Colonic mucosa (tissue), 4 donors: ENCODE measurements at regions not wholly inside any gene's neighbourhood (a gene's known extent, or its start where the extent isn't known, plus 50 kb on each side); places are given as distances from the start of the nearest gene placed in this dataset.
"Not testable (repeated sequence)": the region's sequence is repeated elsewhere in the genome, so short reads cannot be mapped to it uniquely, and the experiment has no call there.

Experiments
- DNase-seq: peaks from one replicate; pipeline ENCODE4 v3.0.0-alpha.2; 2020
- H3K27ac ChIP-seq: fragments of 200-600 bp; one replicate; pipeline ENCODE4 v1.8.0; 2021
- H3K27me3 ChIP-seq: fragments of 200-600 bp; one replicate; pipeline ENCODE4 v1.8.0; 2021
- H3K36me3 ChIP-seq: fragments of 200-600 bp; one replicate; pipeline ENCODE4 v1.8.0; 2021
- H3K4me1 ChIP-seq: fragments of 200-600 bp; one replicate; pipeline ENCODE4 v1.8.0; 2021; ENCODE audit warnings: mild to moderate bottlenecking
- H3K4me3 ChIP-seq: fragments of 200-600 bp; one replicate; pipeline ENCODE4 v1.8.0; 2021
- H3K9ac ChIP-seq, 2 donors: one replicate each; pipeline ENCODE4 v1.7.0; 2013; ENCODE audit warnings: control low read depth in 2 of 2, low read depth in 2 of 2, low read length in 2 of 2
- H3K9me3 ChIP-seq: fragments of 200-600 bp; one replicate; pipeline ENCODE4 v1.8.0; 2021
- CTCF ChIP-seq: fragments of 200-600 bp; IDR thresholded peaks from one replicate; pipeline ENCODE4 v1.8.0; 2022; ENCODE audit warnings: antibody characterized with exemption, mild to moderate bottlenecking
- intact Hi-C: fragments of 100-400 bp; cut with DNase I; formaldehyde crosslinking; loops from one replicate; pipeline ENCODE4 v1.14.1; 2022
- donor health status: healthy.
- donor health status: DM: no; HTN: no; CAD: no.
- donor health status: DM: no; HTN: no; CAD: no.

DNA sequence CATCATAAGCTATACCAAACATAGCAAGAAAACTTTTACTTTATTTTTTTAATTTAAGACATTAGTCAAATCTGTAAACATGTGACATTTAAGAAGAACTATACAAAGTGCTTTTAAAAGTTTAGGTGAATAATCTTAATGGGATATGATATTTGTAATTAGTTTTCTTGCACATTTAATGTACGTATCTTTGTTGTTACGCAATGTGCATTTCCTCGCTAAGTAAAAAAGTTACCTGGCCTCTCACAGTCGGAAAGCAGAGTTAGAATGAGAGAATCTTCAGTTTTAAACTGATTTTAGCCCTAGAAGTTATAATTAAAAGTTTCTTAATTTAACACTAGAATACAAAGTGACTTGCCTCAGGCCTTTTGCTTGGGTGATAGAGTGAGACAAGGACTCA lies 589.8 kb downstream of the DMRTA1 start:
- Histone ChIP-seq H3K9ac (no peak overlapping the region), H3K36me3 (no peaks in the 10 kb centered on the region), H3K27ac (no peak overlapping the region), H3K27me3 (no peaks in the 10 kb centered on the region), H3K9me3 (no peaks in the 10 kb centered on the region), H3K4me1 (no peaks in the 10 kb centered on the region), H3K4me3 (no peak overlapping the region)
- intact Hi-C loops, result no loop called here
- no peak for DNase-seq
- no peak for TF ChIP-seq CTCF

DNA sequence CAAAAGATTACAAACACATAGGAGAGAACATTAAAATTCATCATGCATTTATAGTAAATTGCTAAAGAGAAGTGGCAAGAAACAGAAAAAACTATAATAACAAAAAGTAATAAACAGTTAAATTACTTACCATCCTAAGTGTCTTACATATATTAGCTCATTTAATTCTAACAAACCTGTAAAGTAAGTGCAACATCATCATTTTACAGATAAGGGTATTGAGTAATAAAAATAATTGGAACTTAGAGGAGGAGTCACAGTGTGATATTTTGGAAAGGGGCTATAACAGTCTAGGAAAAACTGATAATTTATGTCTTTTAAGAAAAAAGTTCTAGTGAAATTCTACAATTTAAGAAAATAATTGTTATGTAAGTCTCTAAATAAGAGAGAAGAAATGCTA lies 592.8 kb downstream of the DMRTA1 start:
- H3K9me3 ChIP-seq, result no peaks in the 10 kb centered on the region
- intact Hi-C loops, result no loop called here
- TF ChIP-seq CTCF, result no peak
- no peaks in the 10 kb centered on the region for H3K4me1 ChIP-seq
- no peaks in the 10 kb centered on the region for H3K27me3 ChIP-seq
- H3K9ac ChIP-seq, result no peak overlapping the region
- no peak overlapping the region for H3K4me3 ChIP-seq
- H3K27ac ChIP-seq, result no peak overlapping the region
- DNase-seq, result no peak
- no peaks in the 10 kb centered on the region for H3K36me3 ChIP-seq

DNA sequence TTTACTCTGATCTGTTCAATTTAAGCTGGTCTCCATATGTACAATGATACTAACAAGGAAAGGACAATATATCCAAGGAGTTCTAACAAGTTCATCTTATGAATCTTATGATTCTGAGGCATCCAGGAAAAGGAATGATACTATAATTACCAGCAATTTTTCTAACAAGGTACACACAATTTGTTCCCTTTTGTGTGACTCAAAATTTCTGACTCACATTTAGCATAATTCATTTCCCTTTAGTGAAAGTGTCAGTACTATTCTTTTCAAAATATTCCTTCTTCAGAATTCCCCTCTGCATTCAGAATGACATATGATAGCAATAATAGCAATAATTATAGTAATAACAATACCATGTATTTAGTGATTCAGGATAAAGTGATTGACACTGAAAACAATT lies 594.8 kb downstream of the DMRTA1 start:
- no peak for DNase-seq
- no peaks in the 10 kb centered on the region for H3K9me3 ChIP-seq
- H3K4me3 ChIP-seq, result no peak overlapping the region
- H3K4me1 ChIP-seq, result no peaks in the 10 kb centered on the region
- no peaks in the 10 kb centered on the region for H3K36me3 ChIP-seq
- no peaks in the 10 kb centered on the region for H3K27me3 ChIP-seq
- no peak for TF ChIP-seq CTCF
- intact Hi-C loops, result no loop called here
- no peak overlapping the region for H3K9ac ChIP-seq
- no peak overlapping the region for H3K27ac ChIP-seq

GRCh38 chr9:23044549-23044948 lies 597.9 kb downstream of the DMRTA1 start:
- Histone ChIP-seq H3K4me1 (no peaks in the 10 kb centered on the region), H3K36me3 (no peaks in the 10 kb centered on the region), H3K4me3 (no peak overlapping the region), H3K9ac (no peak overlapping the region), H3K27me3 (no peaks in the 10 kb centered on the region), H3K9me3 (no peaks in the 10 kb centered on the region), H3K27ac (no peak overlapping the region)
- DNase-seq, result no peak
- intact Hi-C loops, result no loop called here
- no peak for TF ChIP-seq CTCF

DNA sequence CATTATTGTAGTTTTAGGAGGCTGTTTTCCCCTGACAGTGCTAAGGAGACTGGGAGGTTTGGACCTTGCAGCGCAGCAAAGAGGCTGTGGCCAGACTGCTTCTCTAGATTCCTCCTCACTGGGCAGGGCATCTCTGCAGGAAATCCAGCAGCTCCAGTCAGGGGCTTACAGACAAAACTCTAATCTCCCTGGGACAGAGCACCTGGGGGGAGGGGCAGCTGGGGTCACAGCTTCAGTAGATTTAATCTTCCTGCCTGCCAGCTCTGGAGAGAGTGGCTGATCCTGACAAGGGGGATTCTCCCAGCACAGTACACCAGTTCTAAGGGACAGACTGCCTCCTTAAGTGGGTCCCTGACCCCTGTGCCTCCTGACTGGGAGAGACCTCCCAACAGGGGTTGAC lies 599.4 kb downstream of the DMRTA1 start:
- H3K9me3 ChIP-seq, H3K36me3 ChIP-seq, intact Hi-C loops, H3K27me3 ChIP-seq, H3K4me1 ChIP-seq, DNase-seq, H3K27ac ChIP-seq, H3K9ac ChIP-seq, H3K4me3 ChIP-seq: not testable (repeated sequence)

- Histone ChIP-seq H3K9me3 (no peaks in the 10 kb centered on the region), H3K27me3 (no peaks in the 10 kb centered on the region), H3K27ac (no peak overlapping the region), H3K9ac (no peak overlapping the region), H3K36me3 (no peaks in the 10 kb centered on the region), H3K4me1 (no peaks in the 10 kb centered on the region), H3K4me3 (no peak overlapping the region)
- no peak for TF ChIP-seq CTCF
- DNase-seq, result no peak
- intact Hi-C loops, result no loop called here
Measured at GRCh38 chr9:23050548-23050947, 603.9 kb downstream of the DMRTA1 start.
